CD4-positive, alpha-beta T cell (primary cell): ENCODE measurements at regions not wholly inside any gene's neighbourhood (a gene's known extent, or its start where the extent isn't known, plus 50 kb on each side); places are given as distances from the start of the nearest gene placed in this dataset.

Source experiments
- ATAC-seq: fragments of 200-7000 bp; cut with Tn5 transposase; one replicate; pipeline ENCODE4 v1.10.0; 2022; ENCODE audit warnings: mild to moderate bottlenecking; ENCODE audit not compliant: poor library complexity
- CTCF ChIA-PET: fragments of 350-600 bp; sonication (Branson Sonifier 250); formaldehyde crosslinking; loops from one replicate; lab custom pipeline; 2021; ENCODE audit warnings: antibody characterized with exemption, inconsistent platforms; lab: Charles Lee
- POLR2A ChIA-PET: fragments of 350-600 bp; sonication (Branson Sonifier 250); formaldehyde crosslinking; loops from one replicate; lab custom pipeline; 2021; ENCODE audit warnings: antibody characterized with exemption, inconsistent platforms; lab: Charles Lee
- DNase-seq, 14 experiments: peaks; one replicate each; pipeline ENCODE4 v3.0.0-alpha.2; 2013 to 2020; ENCODE audit warnings: mixed read lengths in 2 of 14
- H3K27ac ChIP-seq, 2 donors: one replicate each; pipeline versions ENCODE4 v1.5.1 to v1.7.0; 2013; ENCODE audit warnings: low read length in 2 of 2, low read depth in 1 of 2, mild to moderate bottlenecking in 1 of 2
- H3K27me3 ChIP-seq, 2 experiments: 1 replicate in 1 of 2; 2 replicates in 1 of 2; pipeline versions ENCODE4 v1.6.1 to v1.7.0; 2013; ENCODE audit warnings: low read length in 2 of 2, control low read depth in 1 of 2, mild to moderate bottlenecking in 1 of 2, moderate library complexity in 1 of 2; ENCODE audit not compliant: insufficient read depth in 2 of 2, control insufficient read depth in 1 of 2
- H3K36me3 ChIP-seq: one replicate; pipeline ENCODE4 v1.6.1; 2013; ENCODE audit warnings: low read length, control low read depth; ENCODE audit not compliant: insufficient read depth
- H3K4me1 ChIP-seq: one replicate; pipeline ENCODE4 v1.6.1; 2013; ENCODE audit warnings: low read length, control low read depth; ENCODE audit not compliant: insufficient read depth
- H3K4me3 ChIP-seq: one replicate; pipeline ENCODE4 v1.5.1; 2013; ENCODE audit warnings: mild to moderate bottlenecking, low read length, moderate library complexity
- H3K9me3 ChIP-seq, 2 experiments: 1 replicate in 1 of 2; 2 replicates in 1 of 2; pipeline versions ENCODE4 v1.6.1 to v1.7.0; 2013; ENCODE audit warnings: low read length in 2 of 2, mild to moderate bottlenecking in 2 of 2, control low read depth in 1 of 2, moderate library complexity in 1 of 2; ENCODE audit not compliant: control insufficient read depth in 1 of 2, insufficient read depth in 1 of 2
- H3K27ac Mint-ChIP-seq: one replicate; pipeline ENCODE4 v1.8.0; 2020; ENCODE audit warnings: mixed read lengths
- H3K27me3 Mint-ChIP-seq: one replicate; pipeline ENCODE4 v1.8.0; 2021; ENCODE audit warnings: mixed read lengths
- H3K36me3 Mint-ChIP-seq: one replicate; pipeline ENCODE4 v1.8.0; 2021; ENCODE audit warnings: low read depth, mixed read lengths
- H3K4me1 Mint-ChIP-seq: one replicate; pipeline ENCODE4 v1.8.0; 2021; ENCODE audit warnings: low read depth, mixed read lengths
- H3K4me3 Mint-ChIP-seq: one replicate; pipeline ENCODE4 v1.8.0; 2020; ENCODE audit warnings: mild to moderate bottlenecking, mixed read lengths
- H3K9me3 Mint-ChIP-seq: one replicate; pipeline ENCODE4 v1.8.0; 2020; ENCODE audit warnings: mixed read lengths
- CTCF ChIP-seq: fragments of 200-600 bp; IDR thresholded peaks from one replicate; pipeline ENCODE4 v1.8.0; 2022; ENCODE audit warnings: antibody characterized with exemption, mild to moderate bottlenecking
- intact Hi-C, 2 experiments: fragments of 100-400 bp; cut with DNase I in 1 of 2; cut with micrococcal nuclease in 1 of 2; formaldehyde crosslinking; loops; one replicate each; pipeline versions ENCODE4 v1.15.1 to v1.9.0; 2023 to 2025; cut with DNase I, micrococcal nuclease

DNA sequence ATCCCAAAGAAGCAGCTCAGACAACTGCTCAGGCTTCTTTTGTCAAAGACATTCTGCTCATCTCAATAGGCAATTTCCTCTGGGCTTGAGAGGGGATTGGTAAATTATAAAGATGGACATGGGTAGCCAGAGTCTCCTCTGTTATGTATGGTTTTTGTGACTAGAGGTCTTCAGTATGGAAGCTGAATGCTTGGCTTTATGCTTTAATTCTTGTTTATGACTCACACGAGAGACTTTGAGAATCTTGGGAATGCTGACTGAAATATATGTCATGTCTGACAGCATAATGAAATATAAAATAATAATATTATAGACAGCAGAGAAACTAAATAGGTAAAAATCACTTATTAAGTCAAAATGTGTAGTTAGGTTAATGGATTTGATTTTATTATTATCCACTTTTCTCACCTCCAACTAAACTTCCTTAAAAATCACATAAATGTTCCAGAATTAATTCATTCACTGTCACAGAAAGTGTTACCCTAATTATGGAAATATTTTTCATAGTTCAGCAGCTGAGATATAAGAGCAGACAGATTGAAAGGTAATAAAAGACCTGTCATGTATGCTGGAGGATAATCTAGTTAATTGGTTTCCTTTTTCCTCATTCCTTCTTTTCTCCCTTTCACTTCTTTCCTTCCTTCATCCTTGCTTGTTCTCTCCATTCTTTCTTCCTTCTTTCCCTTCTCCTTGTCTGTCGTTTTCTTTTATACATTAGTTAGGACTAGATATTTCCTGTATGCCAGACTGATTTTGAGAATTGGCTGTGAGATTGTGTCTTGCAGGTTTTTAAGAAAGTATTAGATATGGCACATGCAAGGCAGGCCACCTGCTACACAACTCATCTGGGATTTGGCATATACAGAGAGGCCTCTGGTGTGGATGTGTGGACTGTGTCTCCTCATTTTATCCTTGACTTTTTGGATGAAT lies 1866.1 kb upstream of the NUDT12 start:
- no peak overlapping the region for H3K4me3 ChIP-seq
- no peaks in the 10 kb centered on the region for H3K36me3 Mint-ChIP-seq
- peaks cover 30% of the 10 kb centered on the region for H3K9me3 Mint-ChIP-seq
- no peaks in the 10 kb centered on the region for H3K9me3 ChIP-seq
- H3K27me3 ChIP-seq, result no peaks in the 10 kb centered on the region
- no peaks in the 10 kb centered on the region for H3K27me3 Mint-ChIP-seq
- DNase-seq (no peak), ATAC-seq (no peak)
- no peak overlapping the region for H3K27ac Mint-ChIP-seq
- H3K36me3 ChIP-seq, result no peaks in the 10 kb centered on the region
- H3K4me3 Mint-ChIP-seq, result no peak overlapping the region
- no peaks in the 10 kb centered on the region for H3K4me1 ChIP-seq
- H3K27ac ChIP-seq, result no peak overlapping the region
- TF ChIP-seq CTCF, result no peak
- no peaks in the 10 kb centered on the region for H3K4me1 Mint-ChIP-seq
- CTCF ChIA-PET, result no interaction called here
- intact Hi-C loops, result no loop called here
- POLR2A ChIA-PET, result no interaction called here

DNA sequence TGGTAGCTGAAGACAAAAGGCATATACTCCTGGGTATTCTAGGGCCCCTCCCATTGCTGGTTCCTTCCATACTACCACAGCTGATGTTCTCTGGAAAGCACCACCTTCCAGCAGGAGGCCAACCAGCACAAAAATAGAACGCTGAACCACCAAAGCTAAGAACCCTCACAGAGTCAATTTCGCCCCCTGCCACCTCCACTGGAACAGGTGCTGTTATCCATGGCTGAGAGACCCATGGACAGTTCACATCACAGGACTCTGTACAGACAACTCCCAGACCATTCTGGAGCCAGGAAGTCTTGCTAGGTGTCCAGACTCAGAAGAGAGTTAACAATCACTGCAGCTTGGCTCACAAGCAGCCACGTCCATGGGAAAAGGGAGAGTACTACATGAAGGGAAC lies 1851.5 kb upstream of the NUDT12 start:
- Histone ChIP-seq H3K4me1 (no peaks in the 10 kb centered on the region), H3K27me3 (no peaks in the 10 kb centered on the region), H3K27ac (no peak overlapping the region), H3K36me3 (no peaks in the 10 kb centered on the region), H3K9me3 (peaks cover 0 to 10% of the 10 kb centered on the region in 2 experiments), H3K4me3 (no peak overlapping the region)
- DNase-seq (no peak), ATAC-seq (no peak)
- H3K4me1 Mint-ChIP-seq, result no peaks in the 10 kb centered on the region
- H3K27me3 Mint-ChIP-seq, result no peaks in the 10 kb centered on the region
- TF ChIP-seq CTCF, result no peak
- no peaks in the 10 kb centered on the region for H3K36me3 Mint-ChIP-seq
- POLR2A ChIA-PET, result no interaction called here
- no peak overlapping the region for H3K27ac Mint-ChIP-seq
- intact Hi-C loops, result no loop called here
- H3K9me3 Mint-ChIP-seq, result peaks cover 21% of the 10 kb centered on the region
- H3K4me3 Mint-ChIP-seq, result no peak overlapping the region
- CTCF ChIA-PET, result no interaction called here

DNA sequence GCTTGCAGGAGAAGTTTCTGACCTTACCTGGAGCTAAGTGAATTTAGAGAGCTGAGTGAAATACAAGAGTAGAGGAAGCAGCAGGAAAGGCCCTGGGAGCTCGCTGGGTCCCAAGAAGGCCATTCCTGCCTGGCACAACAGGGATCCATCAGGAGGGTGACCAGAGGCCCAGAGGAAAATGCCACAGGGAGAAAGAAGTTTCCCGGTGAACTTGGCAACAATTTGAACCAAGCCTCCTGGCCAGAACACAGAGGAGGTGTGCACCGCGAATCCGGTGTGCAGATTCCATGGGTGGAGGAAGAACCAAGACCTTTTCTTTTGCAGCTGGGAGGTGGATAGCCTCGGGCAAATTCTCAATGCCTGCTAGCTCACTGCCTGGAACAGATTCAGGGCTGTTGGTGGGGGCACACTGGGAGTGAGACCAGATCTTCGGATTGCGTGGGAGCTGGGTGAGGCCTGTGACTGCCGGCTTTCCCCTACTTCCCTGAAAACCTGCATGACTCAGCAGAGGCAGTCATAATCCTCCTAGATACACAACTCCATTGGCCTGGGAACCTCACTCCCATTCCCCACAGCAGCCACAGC lies 1850.9 kb upstream of the NUDT12 start:
- Histone ChIP-seq H3K27me3 (no peaks in the 10 kb centered on the region), H3K9me3 (peaks cover 0 to 10% of the 10 kb centered on the region in 2 experiments), H3K4me3 (no peak overlapping the region), H3K4me1 (no peaks in the 10 kb centered on the region), H3K36me3 (no peaks in the 10 kb centered on the region), H3K27ac (no peak overlapping the region)
- H3K9me3 Mint-ChIP-seq, result peaks cover 23% of the 10 kb centered on the region
- H3K36me3 Mint-ChIP-seq, result no peaks in the 10 kb centered on the region
- H3K4me3 Mint-ChIP-seq, result no peak overlapping the region
- no peak overlapping the region for H3K27ac Mint-ChIP-seq
- TF ChIP-seq CTCF, result no peak
- ChIA-PET CTCF (no interaction called here), POLR2A (no interaction called here)
- DNase-seq, result no peak
- ATAC-seq, result no peak
- intact Hi-C loops, result no loop called here
- H3K27me3 Mint-ChIP-seq, result no peaks in the 10 kb centered on the region
- no peaks in the 10 kb centered on the region for H3K4me1 Mint-ChIP-seq
